Urinary bladder (tissue), 3 donors: ENCODE measurements at regions not wholly inside any gene's neighbourhood (a gene's known extent, or its start where the extent isn't known, plus 50 kb on each side); places are given as distances from the start of the nearest gene placed in this dataset.
A peak's percentile ranks its signal among the peaks of the same experiment; 100 is the strongest.
"Not testable (repeated sequence)": the region's sequence is repeated elsewhere in the genome, so short reads cannot be mapped to it uniquely, and the experiment has no call there.

Experiments used
- DNase-seq: peaks from one replicate; pipeline ENCODE4 v3.0.0-alpha.2; 2015; ENCODE audit errors: extremely low spot score
- H3K27ac ChIP-seq: one replicate; pipeline ENCODE4 v1.5.1; 2013; ENCODE audit warnings: low read depth, mild to moderate bottlenecking, moderate library complexity
- H3K36me3 ChIP-seq: one replicate; pipeline ENCODE4 v1.6.1; 2013; ENCODE audit warnings: mild to moderate bottlenecking, moderate library complexity; ENCODE audit not compliant: insufficient read depth
- H3K4me1 ChIP-seq: one replicate; pipeline ENCODE4 v1.6.1; 2013; ENCODE audit warnings: mild to moderate bottlenecking, moderate library complexity; ENCODE audit not compliant: insufficient read depth
- H3K4me3 ChIP-seq: one replicate; pipeline ENCODE4 v1.5.1; 2013; ENCODE audit warnings: low read depth, low read length
- WGBS: extraction: QIAGEN DNeasy Blood & Tissue Kit; methylation state at CpG from one replicate; pipeline ENCODE4 v1.1.7; 2013; 5-methylcytosine and 5-hydroxymethylcytosine counted together
- donor health status: healthy with polysubstance abuse.
- donor health status: healthy.

GRCh38 chr5:116738615-116739261, 164.1 kb upstream of the SEMA6A start:
- 52% methylated on average over 6 of the region's 6 CpGs for WGBS
- peak; percentile 77 for DNase-seq
- H3K36me3 ChIP-seq: no peaks in the 10 kb centered on the region
- no peak overlapping the region for H3K4me3 ChIP-seq
- no peaks in the 10 kb centered on the region for H3K4me1 ChIP-seq
- H3K27ac ChIP-seq: no peak overlapping the region

- Histone ChIP-seq H3K27ac (no peak overlapping the region), H3K4me3 (no peak overlapping the region), H3K4me1 (no peaks in the 10 kb centered on the region), H3K36me3 (no peaks in the 10 kb centered on the region)
- 70% methylated on average over 5 of the region's 5 CpGs for WGBS
- no peak for DNase-seq
Observed at GRCh38 chr5:116738239-116738614, 163.6 kb upstream of the SEMA6A start.

GRCh38 chr5:116736671-116737070, 162.0 kb upstream of the SEMA6A start:
- Histone ChIP-seq H3K27ac (no peak overlapping the region), H3K4me3 (no peak overlapping the region), H3K36me3 (no peaks in the 10 kb centered on the region), H3K4me1 (no peaks in the 10 kb centered on the region)
- DNase-seq: no peak

- 39% methylated on average over 11 of the region's 11 CpGs for WGBS
- no peak overlapping the region for H3K4me3 ChIP-seq
- H3K36me3 ChIP-seq: no peaks in the 10 kb centered on the region
- peak; percentile 31 for DNase-seq
- H3K4me1 ChIP-seq: no peaks in the 10 kb centered on the region
- no peak overlapping the region for H3K27ac ChIP-seq
Observed at GRCh38 chr5:116733991-116734975, 159.7 kb upstream of the SEMA6A start.

- DNase-seq: no peak
- Histone ChIP-seq H3K36me3 (no peaks in the 10 kb centered on the region), H3K27ac (no peak overlapping the region), H3K4me1 (no peaks in the 10 kb centered on the region), H3K4me3 (no peak overlapping the region)
- WGBS: 97% methylated on average over 2 of the region's 2 CpGs
Observed at GRCh38 chr5:116732591-116732990, 158.0 kb upstream of the SEMA6A start.

- Histone ChIP-seq H3K27ac (no peak overlapping the region), H3K36me3 (no peaks in the 10 kb centered on the region), H3K4me1 (no peaks in the 10 kb centered on the region), H3K4me3 (no peak overlapping the region)
- no peak for DNase-seq
- WGBS: 94% methylated on average over 2 of the region's 2 CpGs
Observed at GRCh38 chr5:116731432-116731831, 156.8 kb upstream of the SEMA6A start.

GRCh38 chr5:116730706-116731105, 156.1 kb upstream of the SEMA6A start:
- H3K4me3 ChIP-seq: no peak overlapping the region
- H3K4me1 ChIP-seq: no peaks in the 10 kb centered on the region
- no peaks in the 10 kb centered on the region for H3K36me3 ChIP-seq
- H3K27ac ChIP-seq: no peak overlapping the region
- 54% methylated on average over 5 of the region's 5 CpGs for WGBS
- DNase-seq: no peak

- H3K4me1 ChIP-seq: no peaks in the 10 kb centered on the region
- H3K4me3 ChIP-seq: no peak overlapping the region
- DNase-seq: no peak
- H3K27ac ChIP-seq: no peak overlapping the region
- no peaks in the 10 kb centered on the region for H3K36me3 ChIP-seq
- WGBS: 75% methylated on average over 1 of the region's 1 CpG
Observed at GRCh38 chr5:116730185-116730584, 155.6 kb upstream of the SEMA6A start.

GRCh38 chr5:116727248-116727647, 152.6 kb upstream of the SEMA6A start:
- DNase-seq: no peak
- WGBS: 91% methylated on average over 2 of the region's 2 CpGs
- H3K36me3 ChIP-seq: no peaks in the 10 kb centered on the region
- H3K4me1 ChIP-seq: no peaks in the 10 kb centered on the region
- no peak overlapping the region for H3K27ac ChIP-seq
- no peak overlapping the region for H3K4me3 ChIP-seq

- not testable (repeated sequence) for DNase-seq, H3K27ac ChIP-seq, H3K36me3 ChIP-seq, H3K4me3 ChIP-seq, H3K4me1 ChIP-seq
- WGBS: 96% methylated on average over 2 of the region's 2 CpGs
Observed at GRCh38 chr5:116726180-116726579, 151.6 kb upstream of the SEMA6A start.

- no peak overlapping the region for H3K4me3 ChIP-seq
- no peaks in the 10 kb centered on the region for H3K36me3 ChIP-seq
- 98% methylated on average over 2 of the region's 2 CpGs for WGBS
- no peak for DNase-seq
- no peak overlapping the region for H3K27ac ChIP-seq
- H3K4me1 ChIP-seq: no peaks in the 10 kb centered on the region
Observed at GRCh38 chr5:116724971-116725370, 150.3 kb upstream of the SEMA6A start.

- Histone ChIP-seq H3K4me1 (no peaks in the 10 kb centered on the region), H3K36me3 (no peaks in the 10 kb centered on the region), H3K4me3 (no peak overlapping the region), H3K27ac (no peak overlapping the region)
- DNase-seq: no peak
- WGBS: 88% methylated on average over 5 of the region's 5 CpGs
Observed at GRCh38 chr5:116722651-116723050, 148.0 kb upstream of the SEMA6A start.

GRCh38 chr5:116719106-116719505, 144.5 kb upstream of the SEMA6A start:
- Histone ChIP-seq H3K27ac (no peak overlapping the region), H3K4me3 (no peak overlapping the region), H3K36me3 (no peaks in the 10 kb centered on the region), H3K4me1 (no peaks in the 10 kb centered on the region)
- WGBS: 55% methylated on average over 2 of the region's 2 CpGs
- DNase-seq: no peak

GRCh38 chr5:116718317-116718716, 143.7 kb upstream of the SEMA6A start:
- no peaks in the 10 kb centered on the region for H3K4me1 ChIP-seq
- no peak overlapping the region for H3K4me3 ChIP-seq
- DNase-seq: no peak
- no peaks in the 10 kb centered on the region for H3K36me3 ChIP-seq
- no peak overlapping the region for H3K27ac ChIP-seq
